ENCODE measurements at regions not wholly inside any gene's neighbourhood (a gene's known extent, or its start where the extent isn't known, plus 50 kb on each side); places are given as distances from the start of the nearest gene placed in this dataset.
A peak's percentile ranks its signal among the peaks of the same experiment; 100 is the strongest.

- no peaks in the 10 kb centered on the region for H3K36me3 ChIP-seq (ENCODE audit: control insufficient read depth in 1 of 2, insufficient read depth in 2 of 2, low read length in 1 of 2)
- WGBS, 2 donors: 88 to 90% methylated on average over 2 of the region's 2 CpGs
- intact Hi-C loops (cut with DNase I): no loop called here
Measured at GRCh38 chr5:118243613-118244012, 744.7 kb downstream of the DTWD2 start.

GRCh38 chr5:118243068-118243467, 745.3 kb downstream of the DTWD2 start:
- no peaks in the 10 kb centered on the region for H3K4me1 ChIP-seq (ENCODE audit: control insufficient read depth in 1 of 2, insufficient read depth in 2 of 2, low read length in 2 of 2)
- no peaks in the 10 kb centered on the region for H3K27me3 ChIP-seq (ENCODE audit: control insufficient read depth in 1 of 2, insufficient read depth in 2 of 2, low read length in 1 of 2)
- H3K36me3 ChIP-seq (ENCODE audit: control insufficient read depth in 1 of 2, insufficient read depth in 2 of 2, low read length in 1 of 2): no peaks in the 10 kb centered on the region
- ATAC-seq (ENCODE audit: low FRiP score) (no peak), DNase-seq (no peak)
- no peaks in the 10 kb centered on the region for H3K9me3 ChIP-seq (ENCODE audit: control insufficient read depth, low read length)
- no peak overlapping the region for H3K27ac ChIP-seq (ENCODE audit: low read depth in 1 of 2, low read length in 2 of 2)
- H3K4me3 ChIP-seq (ENCODE audit: low read length in 2 of 2): no peak overlapping the region
- intact Hi-C loops (cut with DNase I): no loop called here

More at GRCh38 chr5:118243613-118244012, 744.7 kb downstream of the DTWD2 start:
- no peak overlapping the region for H3K4me3 ChIP-seq (ENCODE audit: low read length in 2 of 2)
- no peaks in the 10 kb centered on the region for H3K4me1 ChIP-seq (ENCODE audit: control insufficient read depth in 1 of 2, insufficient read depth in 2 of 2, low read length in 2 of 2)
- H3K9me3 ChIP-seq (ENCODE audit: control insufficient read depth, low read length): no peaks in the 10 kb centered on the region
- DNase-seq (no peak), ATAC-seq (ENCODE audit: low FRiP score) (no peak)
- no peak overlapping the region for H3K27ac ChIP-seq (ENCODE audit: low read depth in 1 of 2, low read length in 2 of 2)
- H3K27me3 ChIP-seq (ENCODE audit: control insufficient read depth in 1 of 2, insufficient read depth in 2 of 2, low read length in 1 of 2): no peaks in the 10 kb centered on the region

- Histone ChIP-seq H3K9me3 (ENCODE audit: control insufficient read depth, low read length) (no peaks in the 10 kb centered on the region), H3K27ac (ENCODE audit: low read depth in 1 of 2, low read length in 2 of 2) (no peak overlapping the region), H3K36me3 (ENCODE audit: control insufficient read depth in 1 of 2, insufficient read depth in 2 of 2, low read length in 1 of 2) (no peaks in the 10 kb centered on the region), H3K4me1 (ENCODE audit: control insufficient read depth in 1 of 2, insufficient read depth in 2 of 2, low read length in 2 of 2) (no peaks in the 10 kb centered on the region), H3K27me3 (ENCODE audit: control insufficient read depth in 1 of 2, insufficient read depth in 2 of 2, low read length in 1 of 2) (no peaks in the 10 kb centered on the region), H3K4me3 (ENCODE audit: low read length in 2 of 2) (no peak overlapping the region)
- 95% methylated on average over 2 of the region's 2 CpGs for WGBS, 2 donors
- DNase-seq (no peak), ATAC-seq (ENCODE audit: low FRiP score) (no peak)
- intact Hi-C loops (cut with DNase I): no loop called here
Measured at GRCh38 chr5:118236108-118236849, 752.1 kb downstream of the DTWD2 start.

- intact Hi-C loops (cut with DNase I): no loop called here
- Histone ChIP-seq H3K27me3 (ENCODE audit: control insufficient read depth in 1 of 2, insufficient read depth in 2 of 2, low read length in 1 of 2) (peaks cover 0 to 1% of the 10 kb centered on the region in 2 donors), H3K9me3 (ENCODE audit: control insufficient read depth, low read length) (no peaks in the 10 kb centered on the region), H3K36me3 (ENCODE audit: control insufficient read depth in 1 of 2, insufficient read depth in 2 of 2, low read length in 1 of 2) (no peaks in the 10 kb centered on the region), H3K27ac (ENCODE audit: low read depth in 1 of 2, low read length in 2 of 2) (no peak overlapping the region), H3K4me1 (ENCODE audit: control insufficient read depth in 1 of 2, insufficient read depth in 2 of 2, low read length in 2 of 2) (no peaks in the 10 kb centered on the region), H3K4me3 (ENCODE audit: low read length in 2 of 2) (no peak overlapping the region)
- DNase-seq (no peak), ATAC-seq (ENCODE audit: low FRiP score) (no peak)
- 31 to 49% methylated on average over 4 of the region's 4 CpGs for WGBS, 2 donors
Measured at GRCh38 chr5:118233606-118234005, 754.7 kb downstream of the DTWD2 start.

- DNase-seq: no peak
- no peak overlapping the region for H3K4me3 ChIP-seq (ENCODE audit: low read length in 2 of 2)
- H3K9me3 ChIP-seq (ENCODE audit: control insufficient read depth, low read length): no peaks in the 10 kb centered on the region
- H3K36me3 ChIP-seq (ENCODE audit: control insufficient read depth in 1 of 2, insufficient read depth in 2 of 2, low read length in 1 of 2): no peaks in the 10 kb centered on the region
- H3K27ac ChIP-seq (ENCODE audit: low read depth in 1 of 2, low read length in 2 of 2): no peak overlapping the region
- intact Hi-C loops (cut with DNase I): no loop called here
- 68 to 77% methylated on average over 2 of the region's 2 CpGs for WGBS, 2 donors
- peaks cover 0 to 1% of the 10 kb centered on the region in 2 donors for H3K27me3 ChIP-seq (ENCODE audit: control insufficient read depth in 1 of 2, insufficient read depth in 2 of 2, low read length in 1 of 2)
- ATAC-seq (ENCODE audit: low FRiP score): no peak
- no peaks in the 10 kb centered on the region for H3K4me1 ChIP-seq (ENCODE audit: control insufficient read depth in 1 of 2, insufficient read depth in 2 of 2, low read length in 2 of 2)
Measured at GRCh38 chr5:118228489-118228888, 759.9 kb downstream of the DTWD2 start.

GRCh38 chr5:118224546-118224945, 763.8 kb downstream of the DTWD2 start:
- intact Hi-C loops (cut with DNase I): no loop called here
- H3K4me3 ChIP-seq (ENCODE audit: low read length in 2 of 2): no peak overlapping the region
- WGBS, 2 donors: 60 to 64% methylated on average over 3 of the region's 3 CpGs
- no peaks in the 10 kb centered on the region for H3K4me1 ChIP-seq (ENCODE audit: control insufficient read depth in 1 of 2, insufficient read depth in 2 of 2, low read length in 2 of 2)
- no peaks in the 10 kb centered on the region for H3K36me3 ChIP-seq (ENCODE audit: control insufficient read depth in 1 of 2, insufficient read depth in 2 of 2, low read length in 1 of 2)
- no peaks in the 10 kb centered on the region for H3K9me3 ChIP-seq (ENCODE audit: control insufficient read depth, low read length)
- no peak overlapping the region for H3K27ac ChIP-seq (ENCODE audit: low read depth in 1 of 2, low read length in 2 of 2)
- DNase-seq: no peak
- no peaks in the 10 kb centered on the region for H3K27me3 ChIP-seq (ENCODE audit: control insufficient read depth in 1 of 2, insufficient read depth in 2 of 2, low read length in 1 of 2)
- no peak for ATAC-seq (ENCODE audit: low FRiP score)

- ATAC-seq (ENCODE audit: low FRiP score) (no peak), DNase-seq (no peak)
- no peaks in the 10 kb centered on the region for H3K4me1 ChIP-seq (ENCODE audit: control insufficient read depth in 1 of 2, insufficient read depth in 2 of 2, low read length in 2 of 2)
- no peak overlapping the region for H3K4me3 ChIP-seq (ENCODE audit: low read length in 2 of 2)
- H3K27me3 ChIP-seq (ENCODE audit: control insufficient read depth in 1 of 2, insufficient read depth in 2 of 2, low read length in 1 of 2): no peaks in the 10 kb centered on the region
- no peak overlapping the region for H3K27ac ChIP-seq (ENCODE audit: low read depth in 1 of 2, low read length in 2 of 2)
- H3K36me3 ChIP-seq (ENCODE audit: control insufficient read depth in 1 of 2, insufficient read depth in 2 of 2, low read length in 1 of 2): no peaks in the 10 kb centered on the region
- WGBS, 2 donors: 43 to 56% methylated on average over 2 of the region's 2 CpGs
- no peaks in the 10 kb centered on the region for H3K9me3 ChIP-seq (ENCODE audit: control insufficient read depth, low read length)
- intact Hi-C loops (cut with DNase I): no loop called here
Measured at GRCh38 chr5:118220556-118221195, 767.7 kb downstream of the DTWD2 start.

- Histone ChIP-seq H3K9me3 (ENCODE audit: control insufficient read depth, low read length) (peaks cover 2% of the 10 kb centered on the region), H3K4me3 (ENCODE audit: low read length in 2 of 2) (no peak overlapping the region), H3K27ac (ENCODE audit: low read depth in 1 of 2, low read length in 2 of 2) (no peak overlapping the region), H3K27me3 (ENCODE audit: control insufficient read depth in 1 of 2, insufficient read depth in 2 of 2, low read length in 1 of 2) (no peaks in the 10 kb centered on the region), H3K36me3 (ENCODE audit: control insufficient read depth in 1 of 2, insufficient read depth in 2 of 2, low read length in 1 of 2) (no peaks in the 10 kb centered on the region), H3K4me1 (ENCODE audit: control insufficient read depth in 1 of 2, insufficient read depth in 2 of 2, low read length in 2 of 2) (no peaks in the 10 kb centered on the region)
- ATAC-seq (ENCODE audit: low FRiP score) (no peak), DNase-seq (no peak)
- intact Hi-C loops (cut with DNase I): no loop called here
Measured at GRCh38 chr5:118211606-118212005, 776.7 kb downstream of the DTWD2 start.

GRCh38 chr5:118208031-118208453, 780.3 kb downstream of the DTWD2 start:
- no peak overlapping the region for H3K27ac ChIP-seq (ENCODE audit: low read depth in 1 of 2, low read length in 2 of 2)
- intact Hi-C loops (cut with DNase I): no loop called here
- no peaks in the 10 kb centered on the region for H3K4me1 ChIP-seq (ENCODE audit: control insufficient read depth in 1 of 2, insufficient read depth in 2 of 2, low read length in 2 of 2)
- no peaks in the 10 kb centered on the region for H3K36me3 ChIP-seq (ENCODE audit: control insufficient read depth in 1 of 2, insufficient read depth in 2 of 2, low read length in 1 of 2)
- no peak overlapping the region for H3K4me3 ChIP-seq (ENCODE audit: low read length in 2 of 2)
- H3K9me3 ChIP-seq (ENCODE audit: control insufficient read depth, low read length): peaks cover 2% of the 10 kb centered on the region
- DNase-seq: no peak
- no peaks in the 10 kb centered on the region for H3K27me3 ChIP-seq (ENCODE audit: control insufficient read depth in 1 of 2, insufficient read depth in 2 of 2, low read length in 1 of 2)
- WGBS, 2 donors: 95 to 97% methylated on average over 23 of the region's 23 CpGs
- peak; percentile 19 for ATAC-seq (ENCODE audit: low FRiP score)

Measured in aorta (tissue), 5 donors.